SKM-1 treated with dmso at 0.1 percent for 144 hours (cell line): ENCODE measurements at regions not wholly inside any gene's neighbourhood (a gene's known extent, or its start where the extent isn't known, plus 50 kb on each side); places are given as distances from the start of the nearest gene placed in this dataset.

Experiments used
- DNase-seq: peaks from one replicate; lab custom pipeline; 2025; ENCODE audit not compliant: unreplicated experiment; lab: John Stamatoyannopoulos, UW

GRCh38 chr13:87872813-87873212, 201.6 kb downstream of the SLITRK5 start:
- DNase-seq: no peak

- DNase-seq: no peak
Observed at GRCh38 chr13:87877477-87877876, 206.3 kb downstream of the SLITRK5 start.

DNA sequence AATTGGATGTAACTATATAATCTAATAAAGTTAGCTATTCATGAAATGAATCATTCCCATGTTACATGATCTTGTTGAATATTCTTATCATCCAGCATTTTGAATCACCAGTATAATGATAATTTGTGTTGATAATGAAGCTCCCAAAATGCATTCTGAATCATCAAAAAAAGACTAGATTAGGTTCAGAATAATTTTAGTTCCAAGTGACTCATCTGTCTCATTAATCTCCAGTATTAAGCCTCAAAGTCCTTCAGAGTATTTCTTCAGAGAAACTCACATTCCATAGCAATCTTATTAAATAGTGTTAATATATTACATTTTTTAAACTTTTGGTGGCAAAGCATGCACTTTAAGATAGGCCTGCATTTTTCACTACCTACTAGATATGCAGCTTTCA, 207.5 kb downstream of the SLITRK5 start:
- no peak for DNase-seq

GRCh38 chr13:87884884-87885283, 213.7 kb downstream of the SLITRK5 start:
- DNase-seq: no peak

GRCh38 chr13:87887459-87888123, 216.4 kb downstream of the SLITRK5 start:
- DNase-seq: no peak

DNA sequence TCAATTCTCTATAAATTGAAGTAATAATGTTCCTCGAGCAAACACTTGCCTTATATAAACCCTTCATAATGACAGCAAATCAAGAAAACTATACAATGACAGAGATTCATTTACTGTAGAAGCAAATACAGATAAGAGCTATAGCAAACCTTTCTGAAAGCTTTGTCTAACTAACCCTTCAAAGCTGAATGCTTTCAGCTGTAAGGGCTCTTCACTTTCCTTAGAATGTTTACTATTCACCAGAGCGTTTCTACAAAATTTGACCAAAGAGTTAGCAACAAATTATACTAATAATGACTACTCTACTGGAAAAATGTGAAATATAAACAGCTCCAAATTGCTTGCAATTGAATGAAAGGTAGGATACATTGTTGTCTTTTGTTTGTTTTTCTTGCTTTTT, 218.1 kb downstream of the SLITRK5 start:
- DNase-seq: no peak

GRCh38 chr13:87893186-87893585, 222.0 kb downstream of the SLITRK5 start:
- DNase-seq: no peak

- DNase-seq: peak; percentile 74
Observed at GRCh38 chr13:87894059-87894458, 222.9 kb downstream of the SLITRK5 start.

DNA sequence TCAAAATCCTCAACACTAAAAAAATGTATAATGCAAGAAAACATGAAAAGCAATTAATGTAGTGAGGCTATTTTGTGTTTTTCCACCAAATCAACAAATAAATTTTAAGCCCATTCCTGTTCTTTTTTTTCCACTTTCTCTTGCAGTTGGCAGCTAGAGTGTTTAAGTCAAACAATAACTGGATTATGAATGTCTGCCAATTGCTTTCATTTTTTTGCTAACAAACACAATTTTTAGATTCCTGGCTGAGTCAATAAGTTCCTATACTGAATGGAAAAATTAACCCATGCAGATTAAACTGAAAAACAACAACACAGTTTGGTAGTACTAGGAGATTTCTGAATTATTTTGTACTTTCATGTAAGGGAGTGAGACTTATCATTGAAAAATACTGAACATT, 232.4 kb downstream of the SLITRK5 start:
- DNase-seq: no peak

- DNase-seq: no peak
Observed at GRCh38 chr13:87906411-87906810, 235.2 kb downstream of the SLITRK5 start.

- DNase-seq: no peak
Observed at GRCh38 chr13:87907202-87907601, 236.0 kb downstream of the SLITRK5 start.

DNA sequence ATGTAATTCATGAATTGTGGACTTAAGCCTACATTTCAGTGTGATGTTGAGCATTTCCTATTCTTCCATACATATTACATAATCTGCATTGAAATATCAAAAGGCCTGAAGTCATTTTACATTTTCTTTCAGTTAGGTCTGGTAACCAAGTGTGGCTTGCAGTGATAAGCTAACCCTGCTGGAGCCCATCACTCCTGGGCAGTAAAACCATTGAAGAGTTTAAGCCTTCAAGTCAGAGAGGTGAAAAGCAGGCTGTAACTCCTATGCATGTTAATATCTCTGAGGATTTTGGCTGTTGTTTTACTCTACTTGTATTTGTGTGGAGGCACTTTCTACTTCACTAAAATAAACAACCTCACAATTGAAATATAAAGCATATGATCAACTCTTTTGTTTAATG, 248.8 kb downstream of the SLITRK5 start:
- no peak for DNase-seq

DNA sequence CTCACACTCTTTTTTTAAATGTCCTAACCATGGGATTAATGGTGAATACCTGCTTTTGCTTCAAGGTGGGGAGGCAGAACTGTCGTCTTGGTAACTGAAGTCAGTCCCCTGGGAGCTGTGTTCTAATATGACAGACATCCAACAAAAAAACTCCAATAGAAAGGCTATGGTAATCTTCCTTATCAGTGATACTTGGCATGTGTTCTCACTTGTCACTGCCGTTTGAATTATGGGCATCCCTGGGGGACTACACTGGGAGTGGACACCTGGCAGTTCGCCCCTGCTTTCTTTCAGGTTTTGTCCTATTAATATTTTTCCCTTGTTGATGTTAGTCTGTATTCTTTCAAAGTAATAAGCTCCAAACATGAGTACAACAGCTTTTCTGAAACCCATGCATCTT, 252.6 kb downstream of the SLITRK5 start:
- no peak for DNase-seq

- DNase-seq: no peak
Observed at GRCh38 chr13:87925006-87925405, 253.8 kb downstream of the SLITRK5 start.

DNA sequence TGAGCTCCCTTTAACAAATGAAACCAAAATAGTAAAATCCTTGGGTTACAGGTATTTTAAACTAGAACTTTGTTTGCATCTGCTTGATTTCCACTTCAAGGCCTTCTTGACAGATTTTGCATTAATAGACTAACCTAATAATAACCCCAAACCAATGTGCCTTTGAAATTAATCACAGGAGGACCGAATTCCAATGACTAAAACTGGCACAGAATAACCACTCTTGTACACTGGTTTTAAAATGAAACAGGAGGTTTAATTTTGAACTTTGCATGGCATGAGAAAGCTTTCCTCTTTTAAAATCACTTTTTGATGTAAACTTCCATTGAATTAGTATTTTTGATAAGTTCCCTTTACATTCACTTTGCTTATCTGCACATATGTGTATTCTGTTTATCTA, 269.6 kb downstream of the SLITRK5 start:
- no peak for DNase-seq

DNA sequence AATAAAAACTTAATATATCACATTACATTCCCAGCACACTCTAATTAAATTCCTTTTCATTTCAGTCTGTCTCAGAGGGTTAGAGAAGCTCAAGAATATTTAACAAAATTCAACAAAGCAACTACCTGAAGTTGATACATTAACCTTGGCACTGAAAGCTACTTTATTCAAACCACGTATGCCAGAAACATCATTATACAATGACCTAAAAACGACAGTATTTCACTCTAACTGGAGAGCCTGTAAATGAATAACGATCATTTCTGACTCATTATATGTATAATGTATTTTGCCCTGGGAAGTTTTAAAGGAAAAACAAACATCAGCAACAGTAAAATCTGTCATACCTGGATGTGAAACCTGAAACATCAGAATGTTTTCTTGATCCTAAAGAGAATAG, 270.1 kb downstream of the SLITRK5 start:
- no peak for DNase-seq

DNA sequence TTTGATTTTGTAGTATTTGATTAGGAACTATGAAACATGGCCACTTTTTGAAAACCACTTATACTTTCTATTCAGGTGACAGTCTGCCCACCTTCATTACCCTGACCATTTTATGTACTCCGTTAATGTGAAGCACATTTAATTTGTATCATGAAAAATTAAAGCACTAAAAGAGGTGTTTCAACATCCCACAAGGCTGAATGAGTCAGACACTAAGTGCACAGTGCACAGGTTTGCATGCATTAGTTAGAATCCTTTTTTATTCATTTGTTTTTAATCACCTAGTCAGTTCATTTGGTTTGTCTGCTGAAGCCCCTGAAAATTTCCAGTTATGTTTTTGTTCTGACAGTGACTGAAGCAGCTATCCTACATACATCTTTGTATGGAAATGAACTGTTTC, 271.0 kb downstream of the SLITRK5 start:
- DNase-seq: no peak

- DNase-seq: no peak
Observed at GRCh38 chr13:87944038-87944437, 272.9 kb downstream of the SLITRK5 start.

- no peak for DNase-seq
Observed at GRCh38 chr13:87952377-87952776, 281.2 kb downstream of the SLITRK5 start.

- no peak for DNase-seq
Observed at GRCh38 chr13:87953381-87953780, 282.2 kb downstream of the SLITRK5 start.

GRCh38 chr13:87954091-87954490, 282.9 kb downstream of the SLITRK5 start:
- DNase-seq: no peak

DNA sequence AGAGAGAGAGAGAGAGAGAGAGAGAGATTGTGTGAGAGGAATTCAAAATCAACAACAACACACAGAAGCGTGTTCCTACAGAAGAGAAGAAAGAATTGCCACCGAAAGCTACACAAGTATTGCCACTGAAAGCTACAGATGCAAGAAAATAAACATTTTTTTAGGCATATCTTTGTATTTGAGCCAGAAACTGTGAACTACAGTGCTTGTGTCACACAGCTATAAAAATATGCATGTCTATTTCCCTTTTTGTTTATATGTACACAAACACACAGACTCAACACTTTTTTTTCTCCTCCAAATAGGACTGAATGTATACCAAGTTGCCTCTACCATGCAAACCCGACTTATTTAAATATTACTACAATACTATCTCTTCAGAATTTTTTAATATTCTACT, 290.4 kb downstream of the SLITRK5 start:
- DNase-seq: no peak

GRCh38 chr13:87972568-87972967, 301.4 kb downstream of the SLITRK5 start:
- DNase-seq: no peak
